ENCODE measurements at regions not wholly inside any gene's neighbourhood (a gene's known extent, or its start where the extent isn't known, plus 50 kb on each side); places are given as distances from the start of the nearest gene placed in this dataset.

GRCh38 chr11:28618416-28618815 lies 510.2 kb downstream of the METTL15 start:
- H2AFZ ChIP-seq (ENCODE audit: low read depth, low read length) = no peak overlapping the region
- H3K4me1 ChIP-seq (ENCODE audit: insufficient read depth, low read length) = peaks cover 17% of the 10 kb centered on the region
- no peak overlapping the region for H3K4me3 ChIP-seq (ENCODE audit: insufficient read depth, low read depth, low read length)
- Mint-ChIP-seq H3K4me1 (ENCODE audit: low read depth, unreplicated experiment) (peaks cover 5% of the 10 kb centered on the region), H3K27me3 (ENCODE audit: low read depth, unreplicated experiment) (peaks cover 2% of the 10 kb centered on the region), H3K36me3 (ENCODE audit: low read depth, unreplicated experiment) (no peaks in the 10 kb centered on the region), H3K27ac (ENCODE audit: unreplicated experiment) (no peak overlapping the region), H3K4me3 (ENCODE audit: unreplicated experiment) (no peak overlapping the region), H3K9me3 (ENCODE audit: unreplicated experiment) (peaks cover 7% of the 10 kb centered on the region)
- H3K27me3 ChIP-seq (ENCODE audit: insufficient read depth, low read length) = no peaks in the 10 kb centered on the region
- FAIRE-seq = no peak
- no peak overlapping the region for H3K4me2 ChIP-seq (ENCODE audit: low read length)
- no peak overlapping the region for H3K27ac ChIP-seq (ENCODE audit: low read depth, low read length)
- no peaks in the 10 kb centered on the region for H3K9me3 ChIP-seq (ENCODE audit: insufficient read depth, low read depth, low read length)
- H3K79me2 ChIP-seq (ENCODE audit: insufficient read depth, low read length) = no peaks in the 10 kb centered on the region
- peak; percentile 10 for DNase-seq (ENCODE audit: low read depth)
- H3K36me3 ChIP-seq (ENCODE audit: insufficient read depth, low read length) = no peaks in the 10 kb centered on the region
- H3K9ac ChIP-seq (ENCODE audit: low read length) = no peak overlapping the region
- no peaks in the 10 kb centered on the region for H4K20me1 ChIP-seq (ENCODE audit: insufficient read depth, low read length)
- TF ChIP-seq EZH2 (IDR thresholded peaks at IDR 0.05; ENCODE audit: insufficient read depth, low read length) (no peak), CTCF (IDR thresholded peaks at IDR 0.05; ENCODE audit: insufficient read depth, low read depth, low read length) (no peak)

GRCh38 chr11:28616160-28616965 lies 508.2 kb downstream of the METTL15 start:
- H3K27me3 ChIP-seq (ENCODE audit: insufficient read depth, low read length) = no peaks in the 10 kb centered on the region
- no peak overlapping the region for H3K4me2 ChIP-seq (ENCODE audit: low read length)
- Mint-ChIP-seq H3K9me3 (ENCODE audit: unreplicated experiment) (peaks cover 7% of the 10 kb centered on the region), H3K27ac (ENCODE audit: unreplicated experiment) (no peak overlapping the region), H3K27me3 (ENCODE audit: low read depth, unreplicated experiment) (peaks cover 2% of the 10 kb centered on the region), H3K4me3 (ENCODE audit: unreplicated experiment) (no peak overlapping the region), H3K4me1 (ENCODE audit: low read depth, unreplicated experiment) (peaks cover 5% of the 10 kb centered on the region), H3K36me3 (ENCODE audit: low read depth, unreplicated experiment) (no peaks in the 10 kb centered on the region)
- H3K4me3 ChIP-seq (ENCODE audit: insufficient read depth, low read depth, low read length) = no peak overlapping the region
- FAIRE-seq = no peak
- no peak overlapping the region for H3K9ac ChIP-seq (ENCODE audit: low read length)
- H2AFZ ChIP-seq (ENCODE audit: low read depth, low read length) = no peak overlapping the region
- no peaks in the 10 kb centered on the region for H3K36me3 ChIP-seq (ENCODE audit: insufficient read depth, low read length)
- H3K27ac ChIP-seq (ENCODE audit: low read depth, low read length) = no peak overlapping the region
- H3K9me3 ChIP-seq (ENCODE audit: insufficient read depth, low read depth, low read length) = no peaks in the 10 kb centered on the region
- no peaks in the 10 kb centered on the region for H4K20me1 ChIP-seq (ENCODE audit: insufficient read depth, low read length)
- DNase-seq (ENCODE audit: low read depth) = peak; percentile 61
- peaks cover 14% of the 10 kb centered on the region for H3K4me1 ChIP-seq (ENCODE audit: insufficient read depth, low read length)
- TF ChIP-seq EZH2 (IDR thresholded peaks at IDR 0.05; ENCODE audit: insufficient read depth, low read length) (no peak), CTCF (IDR thresholded peaks at IDR 0.05; ENCODE audit: insufficient read depth, low read depth, low read length) (no peak)
- H3K79me2 ChIP-seq (ENCODE audit: insufficient read depth, low read length) = no peaks in the 10 kb centered on the region

- Histone ChIP-seq H3K79me2 (ENCODE audit: insufficient read depth, low read length) (no peaks in the 10 kb centered on the region), H3K4me1 (ENCODE audit: insufficient read depth, low read length) (peaks cover 12% of the 10 kb centered on the region), H3K36me3 (ENCODE audit: insufficient read depth, low read length) (no peaks in the 10 kb centered on the region), H3K27me3 (ENCODE audit: insufficient read depth, low read length) (no peaks in the 10 kb centered on the region), H4K20me1 (ENCODE audit: insufficient read depth, low read length) (no peaks in the 10 kb centered on the region), H3K4me3 (ENCODE audit: insufficient read depth, low read depth, low read length) (no peak overlapping the region), H3K9me3 (ENCODE audit: insufficient read depth, low read depth, low read length) (no peaks in the 10 kb centered on the region), H2AFZ (ENCODE audit: low read depth, low read length) (no peak overlapping the region), H3K4me2 (ENCODE audit: low read length) (no peak overlapping the region), H3K27ac (ENCODE audit: low read depth, low read length) (no peak overlapping the region), H3K9ac (ENCODE audit: low read length) (no peak overlapping the region)
- H3K27me3 Mint-ChIP-seq (ENCODE audit: low read depth, unreplicated experiment) = peaks cover 2% of the 10 kb centered on the region
- DNase-seq (ENCODE audit: low read depth) = no peak
- H3K4me1 Mint-ChIP-seq (ENCODE audit: low read depth, unreplicated experiment) = peaks cover 4% of the 10 kb centered on the region
- no peak for TF ChIP-seq EZH2 (IDR thresholded peaks at IDR 0.05; ENCODE audit: insufficient read depth, low read length)
- no peak for TF ChIP-seq CTCF (IDR thresholded peaks at IDR 0.05; ENCODE audit: insufficient read depth, low read depth, low read length)
- H3K27ac Mint-ChIP-seq (ENCODE audit: unreplicated experiment) = no peak overlapping the region
- peaks cover 7% of the 10 kb centered on the region for H3K9me3 Mint-ChIP-seq (ENCODE audit: unreplicated experiment)
- no peak overlapping the region for H3K4me3 Mint-ChIP-seq (ENCODE audit: unreplicated experiment)
- H3K36me3 Mint-ChIP-seq (ENCODE audit: low read depth, unreplicated experiment) = no peaks in the 10 kb centered on the region
- no peak for FAIRE-seq
Observed at GRCh38 chr11:28615542-28615941, 507.4 kb downstream of the METTL15 start.
